Subcutaneous abdominal adipose tissue (tissue), 5 donors: ENCODE measurements at regions not wholly inside any gene's neighbourhood (a gene's known extent, or its start where the extent isn't known, plus 50 kb on each side); places are given as distances from the start of the nearest gene placed in this dataset.

Experiments used
- H3K27ac ChIP-seq: one replicate; pipeline ENCODE4 v1.7.0; 2013; ENCODE audit warnings: low read depth, mild to moderate bottlenecking, inconsistent platforms, low read length, moderate library complexity
- H3K27me3 ChIP-seq, 5 donors: one replicate each; pipeline ENCODE4 v1.7.0; 2013; ENCODE audit warnings: low read length in 5 of 5, inconsistent platforms in 1 of 5; ENCODE audit not compliant: control insufficient read depth in 5 of 5, insufficient read depth in 4 of 5
- H3K36me3 ChIP-seq, 5 donors: one replicate each; pipeline ENCODE4 v1.7.0; 2013; ENCODE audit warnings: low read length in 5 of 5; ENCODE audit not compliant: control insufficient read depth in 5 of 5, insufficient read depth in 5 of 5
- H3K4me1 ChIP-seq, 5 donors: one replicate each; pipeline ENCODE4 v1.7.0; 2013; ENCODE audit warnings: low read length in 5 of 5, mild to moderate bottlenecking in 3 of 5, moderate library complexity in 1 of 5; ENCODE audit not compliant: control insufficient read depth in 5 of 5, insufficient read depth in 5 of 5
- H3K4me3 ChIP-seq, 5 donors: one replicate each; pipeline ENCODE4 v1.7.0; 2013; ENCODE audit warnings: low read length in 5 of 5, low read depth in 1 of 5
- H3K9ac ChIP-seq, 5 donors: one replicate each; pipeline ENCODE4 v1.7.0; 2013; ENCODE audit warnings: low read length in 5 of 5, mild to moderate bottlenecking in 4 of 5, moderate library complexity in 3 of 5
- H3K9me3 ChIP-seq, 5 donors: one replicate each; pipeline ENCODE4 v1.7.0; 2013; ENCODE audit warnings: low read length in 5 of 5; ENCODE audit not compliant: control insufficient read depth in 5 of 5
- donor health status: healthy.
- donor health status: healthy.
- donor health status: healthy.
- donor health status: healthy.
- donor health status: healthy.

DNA sequence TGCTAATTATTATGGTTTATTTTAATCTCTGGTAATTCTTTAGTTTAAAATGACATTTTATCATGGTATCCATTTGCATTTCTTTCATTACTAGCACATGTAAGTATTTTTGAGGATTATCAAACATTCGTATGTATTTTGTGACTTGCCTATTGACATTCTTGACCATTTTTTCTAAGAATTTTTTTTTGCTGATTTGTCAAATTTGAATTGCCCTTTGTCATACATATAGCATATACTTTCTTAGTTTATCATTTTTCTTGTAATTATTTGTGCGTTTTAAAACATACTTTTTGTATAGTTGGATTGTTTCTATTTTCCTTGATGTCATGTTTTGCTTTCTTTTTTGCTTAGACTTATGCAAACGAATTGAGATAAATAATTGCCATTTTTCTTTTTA lies 358.5 kb upstream of the RBMS3 start:
- Histone ChIP-seq H3K4me1 (no peaks in the 10 kb centered on the region), H3K9ac (no peak overlapping the region), H3K27ac (no peak overlapping the region), H3K4me3 (no peak overlapping the region), H3K36me3 (no peaks in the 10 kb centered on the region), H3K27me3 (no peaks in the 10 kb centered on the region), H3K9me3 (no peaks in the 10 kb centered on the region)

GRCh38 chr3:28923994-28924393 lies 356.9 kb upstream of the RBMS3 start:
- no peak overlapping the region for H3K9ac ChIP-seq
- no peak overlapping the region for H3K4me3 ChIP-seq
- no peaks in the 10 kb centered on the region for H3K36me3 ChIP-seq
- no peaks in the 10 kb centered on the region for H3K4me1 ChIP-seq
- no peaks in the 10 kb centered on the region for H3K9me3 ChIP-seq
- no peaks in the 10 kb centered on the region for H3K27me3 ChIP-seq
- no peak overlapping the region for H3K27ac ChIP-seq

DNA sequence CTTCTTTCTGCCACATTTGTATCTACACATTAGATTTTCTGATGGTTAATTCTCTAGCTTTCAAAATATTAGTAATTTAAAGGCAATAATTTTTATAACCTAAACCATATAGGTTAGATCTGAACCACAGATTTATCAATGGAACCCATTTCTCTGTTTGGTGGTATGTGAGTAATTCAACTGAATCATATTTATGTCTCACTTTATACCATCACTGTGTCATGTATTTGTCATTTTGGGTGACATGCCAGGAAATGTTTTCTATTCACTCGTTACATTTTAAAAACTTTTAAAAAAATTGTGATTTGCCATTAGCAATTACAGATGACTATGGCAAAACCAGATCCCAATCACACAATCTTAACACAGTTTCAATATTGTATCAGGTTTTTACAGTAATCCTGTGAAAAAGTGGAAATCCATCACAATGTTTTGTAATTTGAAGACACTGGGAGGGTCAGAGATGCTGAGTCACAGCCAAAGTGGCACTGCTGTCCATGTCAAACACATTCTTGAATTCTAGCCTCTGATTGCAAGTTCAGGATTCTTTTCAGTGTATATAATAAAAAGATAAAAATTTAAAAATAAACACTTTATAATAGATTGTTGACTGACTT lies 356.0 kb upstream of the RBMS3 start:
- no peak overlapping the region for H3K9ac ChIP-seq
- no peak overlapping the region for H3K4me3 ChIP-seq
- no peak overlapping the region for H3K27ac ChIP-seq
- no peaks in the 10 kb centered on the region for H3K27me3 ChIP-seq
- H3K36me3 ChIP-seq: no peaks in the 10 kb centered on the region
- no peaks in the 10 kb centered on the region for H3K9me3 ChIP-seq
- H3K4me1 ChIP-seq: no peaks in the 10 kb centered on the region

DNA sequence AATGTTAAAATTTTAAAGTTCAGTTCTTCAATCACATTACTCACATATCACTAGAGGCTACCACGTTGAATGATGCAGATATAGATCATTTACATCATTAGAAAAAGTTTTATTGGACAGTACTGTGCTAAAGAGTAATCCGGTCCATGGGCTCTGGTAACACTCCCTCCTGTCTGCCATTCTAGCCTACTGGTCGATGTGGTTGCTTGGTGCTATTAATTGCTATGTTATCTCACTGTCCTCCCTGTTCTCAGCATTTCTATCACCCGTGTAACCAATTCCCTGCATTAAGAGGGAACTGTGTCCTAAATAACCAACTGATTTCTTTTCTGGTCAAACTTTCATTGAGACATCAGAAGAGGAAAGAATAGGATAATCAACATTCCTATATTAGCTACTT lies 347.5 kb upstream of the RBMS3 start:
- H3K4me3 ChIP-seq: no peak overlapping the region
- no peaks in the 10 kb centered on the region for H3K9me3 ChIP-seq
- H3K27ac ChIP-seq: no peak overlapping the region
- H3K9ac ChIP-seq: no peak overlapping the region
- no peaks in the 10 kb centered on the region for H3K4me1 ChIP-seq
- no peaks in the 10 kb centered on the region for H3K36me3 ChIP-seq
- no peaks in the 10 kb centered on the region for H3K27me3 ChIP-seq

DNA sequence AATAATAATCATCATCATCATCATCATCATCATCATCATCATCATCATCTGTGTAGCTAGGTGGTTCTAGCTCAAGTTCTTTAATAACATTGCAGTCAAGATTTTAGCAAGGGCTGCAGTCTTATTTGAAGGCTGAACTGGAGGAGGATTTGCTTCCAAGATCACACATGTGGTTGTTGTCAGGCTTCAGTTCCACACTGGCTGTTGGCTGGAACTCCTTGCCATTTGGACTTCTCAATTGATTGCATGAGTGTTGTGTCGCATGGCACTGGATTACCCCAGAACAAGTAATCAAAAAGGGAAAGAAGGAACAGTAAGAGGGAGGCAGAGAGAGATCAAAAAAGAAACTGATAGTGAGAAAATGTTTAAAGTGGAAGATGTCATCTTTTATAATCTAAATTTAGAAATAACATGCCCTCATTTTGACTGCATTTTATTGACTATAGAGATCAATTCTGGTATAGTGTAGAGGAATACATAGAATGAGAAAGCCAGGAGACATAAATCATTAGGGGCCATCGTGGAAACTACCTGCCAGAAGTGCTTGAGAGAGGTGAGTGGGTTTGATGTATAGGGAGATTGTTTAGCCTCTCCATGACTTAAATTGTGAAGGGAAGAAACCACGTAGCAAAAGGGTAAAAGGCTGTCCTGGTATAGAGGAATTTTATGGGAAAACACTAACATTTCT lies 346.6 kb upstream of the RBMS3 start:
- H3K27ac ChIP-seq: no peak overlapping the region
- no peak overlapping the region for H3K9ac ChIP-seq
- H3K27me3 ChIP-seq: no peaks in the 10 kb centered on the region
- no peaks in the 10 kb centered on the region for H3K9me3 ChIP-seq
- no peak overlapping the region for H3K4me3 ChIP-seq
- H3K36me3 ChIP-seq: no peaks in the 10 kb centered on the region
- no peaks in the 10 kb centered on the region for H3K4me1 ChIP-seq

DNA sequence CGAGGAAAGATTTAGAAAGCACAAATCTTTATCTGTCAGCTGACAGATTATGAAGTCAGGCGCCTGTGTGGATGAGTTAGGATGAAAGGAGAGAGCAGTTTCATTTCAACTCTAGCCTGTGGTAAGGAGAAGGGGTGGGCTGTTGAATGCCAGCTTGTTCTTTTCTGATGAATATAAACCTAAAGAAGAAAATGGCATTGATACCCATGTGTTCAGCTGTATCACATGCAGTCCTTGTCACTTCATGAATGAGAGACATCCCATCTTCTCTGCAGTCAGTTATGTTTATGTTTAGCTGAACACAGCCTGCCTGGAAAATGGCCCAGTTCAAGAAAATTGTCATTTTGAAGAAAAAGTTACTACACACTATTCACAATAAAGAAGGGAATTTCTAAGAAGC lies 345.7 kb upstream of the RBMS3 start:
- Histone ChIP-seq H3K4me3 (no peak overlapping the region), H3K36me3 (no peaks in the 10 kb centered on the region), H3K9ac (no peak overlapping the region), H3K27ac (no peak overlapping the region), H3K27me3 (no peaks in the 10 kb centered on the region), H3K9me3 (no peaks in the 10 kb centered on the region), H3K4me1 (peaks cover 0 to 4% (median 0%) of the 10 kb centered on the region in 5 donors)

GRCh38 chr3:28936154-28936553 lies 344.7 kb upstream of the RBMS3 start:
- Histone ChIP-seq H3K4me1 (peaks cover 7 to 14% (median 9%) of the 10 kb centered on the region in 5 donors), H3K36me3 (no peaks in the 10 kb centered on the region), H3K27ac (no peak overlapping the region), H3K9me3 (no peaks in the 10 kb centered on the region), H3K4me3 (no peak overlapping the region), H3K9ac (no peak overlapping the region), H3K27me3 (no peaks in the 10 kb centered on the region)

DNA sequence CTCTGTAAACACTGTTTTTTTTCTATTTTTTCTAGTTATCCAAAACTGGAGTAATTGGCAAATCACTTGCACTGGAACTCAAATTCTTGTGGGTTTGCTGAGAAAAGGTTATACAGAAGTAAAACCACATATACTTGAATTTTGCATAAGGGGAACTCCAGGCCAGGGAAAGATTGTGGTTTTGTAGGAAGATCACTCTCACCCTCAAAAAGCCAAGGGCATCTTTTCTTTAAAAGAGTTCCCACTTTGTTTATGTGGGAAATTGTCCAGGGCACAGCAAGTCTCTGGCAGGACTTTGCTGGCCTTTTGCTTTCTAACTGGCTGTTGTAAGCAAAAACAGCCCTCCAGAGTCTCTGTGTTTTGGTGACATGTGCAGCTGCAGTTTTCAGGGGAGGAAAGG lies 340.3 kb upstream of the RBMS3 start:
- no peak overlapping the region for H3K27ac ChIP-seq
- H3K9me3 ChIP-seq: no peaks in the 10 kb centered on the region
- H3K27me3 ChIP-seq: no peaks in the 10 kb centered on the region
- H3K9ac ChIP-seq: no peak overlapping the region
- peaks cover 7 to 17% (median 11%) of the 10 kb centered on the region in 5 donors for H3K4me1 ChIP-seq
- H3K36me3 ChIP-seq: no peaks in the 10 kb centered on the region
- no peak overlapping the region for H3K4me3 ChIP-seq

- Histone ChIP-seq H3K27me3 (no peaks in the 10 kb centered on the region), H3K9ac (no peak overlapping the region), H3K4me1 (peaks cover 7 to 17% (median 11%) of the 10 kb centered on the region in 5 donors), H3K36me3 (no peaks in the 10 kb centered on the region), H3K4me3 (no peak overlapping the region), H3K27ac (no peak overlapping the region), H3K9me3 (no peaks in the 10 kb centered on the region)
Observed at GRCh38 chr3:28940994-28941393, 339.9 kb upstream of the RBMS3 start.

DNA sequence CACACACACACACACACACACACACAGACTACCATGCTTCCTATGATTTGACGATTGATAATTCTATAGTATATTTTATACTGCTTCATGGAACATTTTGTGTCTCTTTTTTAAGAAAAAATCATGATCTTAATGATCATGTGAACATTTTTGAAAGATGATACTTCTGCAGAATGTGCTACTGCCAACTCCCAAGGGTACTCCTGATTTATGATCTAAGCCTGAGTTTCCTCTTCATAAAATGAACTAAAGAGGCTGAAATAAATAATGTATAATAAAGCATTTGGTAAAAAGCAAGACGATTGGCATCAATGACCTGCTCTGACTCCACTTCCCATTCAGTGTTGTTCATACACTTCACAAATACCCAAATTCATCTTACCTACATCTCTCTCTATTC lies 333.8 kb upstream of the RBMS3 start:
- no peak overlapping the region for H3K27ac ChIP-seq
- H3K4me1 ChIP-seq: peaks cover 0 to 12% (median 4%) of the 10 kb centered on the region in 5 donors
- no peaks in the 10 kb centered on the region for H3K27me3 ChIP-seq
- no peak overlapping the region for H3K4me3 ChIP-seq
- no peaks in the 10 kb centered on the region for H3K36me3 ChIP-seq
- no peak overlapping the region for H3K9ac ChIP-seq
- no peaks in the 10 kb centered on the region for H3K9me3 ChIP-seq
